SK-N-SH treated with all-trans-retinoic acid at 6 μM for 48 hours (cell line): ENCODE measurements at regions not wholly inside any gene's neighbourhood (a gene's known extent, or its start where the extent isn't known, plus 50 kb on each side); places are given as distances from the start of the nearest gene placed in this dataset.

Source experiments
- BACH2 ChIP-seq: fragments of 250-450 bp; sonication (Bioruptor Pico); IDR thresholded peaks from 2 replicates; pipeline ENCODE4 v1.9.0; 2021; ENCODE audit warnings: mild to moderate bottlenecking, borderline replicate concordance
- CREB5 ChIP-seq: fragments of 250-450 bp; sonication (Bioruptor Pico); IDR thresholded peaks from 2 replicates; pipeline ENCODE4 v1.5.1; 2020; ENCODE audit warnings: low read depth, mild to moderate bottlenecking, moderate library complexity
- CSRNP3 ChIP-seq: fragments of 250-450 bp; sonication (Bioruptor Pico); IDR thresholded peaks from 2 replicates; pipeline ENCODE4 v1.5.1; 2021; ENCODE audit warnings: mild to moderate bottlenecking, moderate library complexity
- ESRRG ChIP-seq: fragments of 250-450 bp; sonication (Bioruptor Pico); IDR thresholded peaks from 2 replicates; pipeline ENCODE4 v1.6.1; 2021; ENCODE audit warnings: mild to moderate bottlenecking
- OSR1 ChIP-seq: fragments of 250-450 bp; sonication (Bioruptor Pico); IDR thresholded peaks from 2 replicates; pipeline ENCODE4 v1.8.0; 2022; ENCODE audit warnings: moderate library complexity, mild to moderate bottlenecking, inconsistent platforms
- TOX ChIP-seq: fragments of 250-450 bp; sonication (Bioruptor Pico); IDR thresholded peaks from 2 replicates; pipeline ENCODE4 v1.8.0; 2021; ENCODE audit warnings: mild to moderate bottlenecking, moderate library complexity, borderline replicate concordance
- ZC3H10 ChIP-seq: fragments of 250-450 bp; sonication (Bioruptor Pico); IDR thresholded peaks from 2 replicates; pipeline ENCODE4 v1.5.1; 2021; ENCODE audit warnings: mild to moderate bottlenecking, moderate library complexity
- ZFP3 ChIP-seq: fragments of 250-450 bp; sonication (Bioruptor Pico); IDR thresholded peaks from 2 replicates; pipeline ENCODE4 v1.5.0; 2020; ENCODE audit warnings: mild to moderate bottlenecking, moderate library complexity
- ZFP30 ChIP-seq: fragments of 450-650 bp; formaldehyde crosslinking; IDR thresholded peaks from 2 replicates; pipeline ENCODE4 v1.5.0; 2022; ENCODE audit warnings: mild to moderate bottlenecking, moderate library complexity
- ZNF565 ChIP-seq: fragments of 450-650 bp; formaldehyde crosslinking; conservative IDR thresholded peaks from 2 replicates; pipeline ENCODE4 v1.5.0; 2020; ENCODE audit warnings: low read depth, mild to moderate bottlenecking, moderate library complexity
- ZNF70 ChIP-seq: fragments of 450-650 bp; formaldehyde crosslinking; IDR thresholded peaks from 2 replicates; pipeline ENCODE4 v1.5.0; 2020; ENCODE audit warnings: mild to moderate bottlenecking, moderate library complexity
- TF ChIP-seq, protein P1 (sequence below): fragments of 250-450 bp; sonication (Bioruptor Pico); IDR thresholded peaks from 2 replicates; pipeline ENCODE4 v1.8.0; 2020; ENCODE audit warnings: mild to moderate bottlenecking, moderate library complexity, borderline replicate concordance
- TF ChIP-seq, protein P2 (sequence below): fragments of 250-450 bp; sonication (Bioruptor Pico); IDR thresholded peaks from 2 replicates; pipeline ENCODE4 v1.8.0; 2021; ENCODE audit warnings: low read depth, mild to moderate bottlenecking, moderate library complexity, borderline replicate concordance

- TF ChIP-seq ZC3H10 (CRISPR knock-in tag) (no peak), CSRNP3 (CRISPR knock-in tag) (no peak), ZFP3 (CRISPR knock-in tag) (no peak), TOX (CRISPR knock-in tag) (no peak), ESRRG (no peak), BACH2 (CRISPR knock-in tag) (no peak), ZFP30 (CRISPR knock-in tag) (no peak), CREB5 (CRISPR knock-in tag) (no peak), ZNF565 (CRISPR knock-in tag) (no peak), ZNF70 (CRISPR knock-in tag) (no peak), OSR1 (CRISPR knock-in tag) (no peak)
- TF ChIP-seq, protein P1, sequence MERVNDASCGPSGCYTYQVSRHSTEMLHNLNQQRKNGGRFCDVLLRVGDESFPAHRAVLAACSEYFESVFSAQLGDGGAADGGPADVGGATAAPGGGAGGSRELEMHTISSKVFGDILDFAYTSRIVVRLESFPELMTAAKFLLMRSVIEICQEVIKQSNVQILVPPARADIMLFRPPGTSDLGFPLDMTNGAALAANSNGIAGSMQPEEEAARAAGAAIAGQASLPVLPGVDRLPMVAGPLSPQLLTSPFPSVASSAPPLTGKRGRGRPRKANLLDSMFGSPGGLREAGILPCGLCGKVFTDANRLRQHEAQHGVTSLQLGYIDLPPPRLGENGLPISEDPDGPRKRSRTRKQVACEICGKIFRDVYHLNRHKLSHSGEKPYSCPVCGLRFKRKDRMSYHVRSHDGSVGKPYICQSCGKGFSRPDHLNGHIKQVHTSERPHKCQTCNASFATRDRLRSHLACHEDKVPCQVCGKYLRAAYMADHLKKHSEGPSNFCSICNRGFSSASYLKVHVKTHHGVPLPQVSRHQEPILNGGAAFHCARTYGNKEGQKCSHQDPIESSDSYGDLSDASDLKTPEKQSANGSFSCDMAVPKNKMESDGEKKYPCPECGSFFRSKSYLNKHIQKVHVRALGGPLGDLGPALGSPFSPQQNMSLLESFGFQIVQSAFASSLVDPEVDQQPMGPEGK (CRISPR knock-in tag) = no peak
- TF ChIP-seq, protein P2, sequence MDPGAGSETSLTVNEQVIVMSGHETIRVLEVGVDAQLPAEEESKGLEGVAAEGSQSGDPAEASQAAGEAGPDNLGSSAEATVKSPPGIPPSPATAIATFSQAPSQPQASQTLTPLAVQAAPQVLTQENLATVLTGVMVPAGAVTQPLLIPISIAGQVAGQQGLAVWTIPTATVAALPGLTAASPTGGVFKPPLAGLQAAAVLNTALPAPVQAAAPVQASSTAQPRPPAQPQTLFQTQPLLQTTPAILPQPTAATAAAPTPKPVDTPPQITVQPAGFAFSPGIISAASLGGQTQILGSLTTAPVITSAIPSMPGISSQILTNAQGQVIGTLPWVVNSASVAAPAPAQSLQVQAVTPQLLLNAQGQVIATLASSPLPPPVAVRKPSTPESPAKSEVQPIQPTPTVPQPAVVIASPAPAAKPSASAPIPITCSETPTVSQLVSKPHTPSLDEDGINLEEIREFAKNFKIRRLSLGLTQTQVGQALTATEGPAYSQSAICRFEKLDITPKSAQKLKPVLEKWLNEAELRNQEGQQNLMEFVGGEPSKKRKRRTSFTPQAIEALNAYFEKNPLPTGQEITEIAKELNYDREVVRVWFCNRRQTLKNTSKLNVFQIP (CRISPR knock-in tag) = no peak
These were observed 242.5 kb upstream of the TMCO5A start for GRCh38 chr15:37691911-37692310.
